ENCODE measurements at regions not wholly inside any gene's neighbourhood (a gene's known extent, or its start where the extent isn't known, plus 50 kb on each side); places are given as distances from the start of the nearest gene placed in this dataset.
"Not testable (repeated sequence)": the region's sequence is repeated elsewhere in the genome, so short reads cannot be mapped to it uniquely, and the experiment has no call there.

DNA sequence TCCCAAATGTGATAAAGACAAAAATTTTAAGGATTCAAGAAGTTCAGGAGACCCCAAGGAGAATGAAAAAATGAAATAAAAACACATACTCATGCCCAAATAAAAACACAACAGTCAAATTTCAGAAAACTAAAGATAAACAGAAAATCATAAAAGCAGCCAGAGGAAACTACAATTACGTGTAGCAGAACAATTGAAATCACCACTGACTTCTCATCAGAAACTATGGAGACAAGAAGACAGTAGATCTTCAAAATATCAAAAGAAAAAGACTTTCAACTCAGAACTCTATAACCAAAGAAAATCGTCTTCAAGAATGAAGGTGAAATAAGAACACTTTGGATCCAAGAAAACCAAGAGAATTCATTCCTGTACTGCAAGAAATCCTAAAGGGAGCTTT is 54.9 kb downstream of the DIO3 start:
- no peak for DNase-seq

- no peak for DNase-seq
Observed at GRCh38 chr14:101619484-101619883, 58.2 kb downstream of the DIO3 start.

- no peak for DNase-seq
Observed at GRCh38 chr14:101620031-101620788, 58.9 kb downstream of the DIO3 start.

DNA sequence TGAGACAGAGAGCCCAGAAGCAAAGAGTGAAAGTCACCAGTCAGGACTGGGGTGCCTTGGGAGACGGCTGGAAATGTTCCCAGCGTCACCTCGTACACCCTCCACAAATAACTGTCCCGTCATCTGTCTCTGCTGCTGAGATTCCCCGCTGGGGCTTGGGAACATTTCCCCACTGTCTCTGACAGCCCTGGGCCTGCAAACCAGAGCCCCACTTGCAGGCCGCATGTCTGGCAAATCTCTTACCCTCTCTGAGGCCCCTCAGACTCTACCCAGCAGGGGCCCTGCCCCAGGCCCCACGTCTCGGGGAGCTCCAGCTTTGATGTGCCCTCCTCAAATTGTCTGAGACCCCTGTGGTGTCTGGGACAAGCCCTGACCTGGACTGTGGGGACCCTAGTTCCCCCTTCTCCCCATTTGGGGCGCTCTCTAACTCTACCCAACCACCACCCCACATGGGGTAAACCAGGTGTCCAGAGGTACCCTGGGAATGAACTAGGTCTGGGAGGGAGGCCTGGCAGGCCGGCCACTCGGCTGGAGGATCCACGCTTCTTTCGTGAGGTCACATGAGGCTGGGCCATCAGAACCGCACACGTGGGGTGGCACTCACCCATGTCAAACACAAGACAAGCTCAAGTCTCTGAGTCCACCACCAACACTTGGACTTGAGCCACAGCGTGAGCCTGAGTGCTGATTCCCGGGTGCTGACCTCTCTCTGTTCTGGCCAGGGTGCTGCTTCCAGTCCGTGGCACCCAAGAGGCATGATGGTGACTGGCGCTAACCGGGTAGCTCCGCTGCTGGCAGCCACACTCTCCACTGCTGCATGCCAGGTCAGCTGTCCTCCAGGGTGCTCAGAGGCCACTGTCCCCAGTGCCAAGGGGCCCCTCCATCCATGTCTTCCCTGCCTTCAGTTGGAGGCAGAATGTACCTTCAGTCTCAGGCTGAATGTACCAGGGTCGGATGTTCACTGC is 59.8 kb downstream of the DIO3 start:
- DNase-seq = no peak

DNA sequence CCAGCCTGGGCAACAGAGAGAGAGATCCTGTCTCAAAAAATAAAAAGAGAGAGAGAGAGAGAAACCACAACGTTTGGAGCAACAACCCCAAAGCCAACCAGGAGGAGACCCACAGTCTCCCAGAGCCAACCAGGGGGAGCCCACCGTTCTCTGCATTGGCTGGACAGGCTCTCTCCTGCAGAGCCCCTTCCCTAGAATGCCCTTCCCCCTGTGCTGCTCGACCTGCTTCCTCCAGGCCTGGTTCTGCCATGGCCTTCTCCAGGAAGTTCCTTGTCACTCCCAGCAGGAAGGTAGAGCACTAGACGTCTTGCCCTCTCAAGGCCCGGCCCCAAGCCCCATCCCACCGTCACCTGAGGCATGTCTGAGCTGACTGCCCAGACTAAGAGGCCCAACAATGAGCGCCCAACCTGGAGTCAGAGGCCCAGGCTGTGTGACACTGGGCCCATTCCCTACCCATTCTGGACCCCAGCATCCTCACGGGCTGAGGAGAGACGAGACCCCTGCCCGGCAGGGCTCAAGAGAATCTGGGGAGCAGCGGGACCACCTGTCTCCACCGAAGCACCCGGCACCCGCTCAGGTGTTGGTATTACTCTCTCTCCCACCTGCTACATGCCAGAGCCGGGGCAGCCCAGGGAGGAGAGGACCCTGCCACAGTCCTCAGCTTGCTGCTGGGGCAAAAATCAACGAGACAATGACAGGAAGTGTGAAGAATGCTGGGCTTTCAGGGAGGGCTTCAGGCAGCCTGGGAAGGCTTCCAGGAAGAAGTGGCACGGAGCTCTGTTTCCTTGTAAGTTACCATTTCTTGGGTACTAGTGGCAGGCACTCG is 61.2 kb downstream of the DIO3 start:
- DNase-seq = no peak

DNA sequence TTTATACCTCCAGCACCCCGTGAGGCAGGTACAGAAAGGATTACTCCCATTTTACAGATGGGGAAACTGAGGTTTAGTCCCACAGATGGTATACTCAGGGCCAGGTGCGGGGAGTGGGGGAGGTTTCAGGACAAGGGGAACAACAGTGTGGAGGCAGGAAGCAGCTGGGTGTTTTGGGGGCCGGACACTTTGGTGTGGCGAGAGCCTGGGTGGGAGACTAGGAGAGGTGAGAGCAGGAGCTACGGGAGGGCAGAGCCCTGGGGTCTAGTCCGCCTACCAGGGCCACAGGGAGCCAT is 61.7 kb downstream of the DIO3 start:
- DNase-seq = no peak

DNA sequence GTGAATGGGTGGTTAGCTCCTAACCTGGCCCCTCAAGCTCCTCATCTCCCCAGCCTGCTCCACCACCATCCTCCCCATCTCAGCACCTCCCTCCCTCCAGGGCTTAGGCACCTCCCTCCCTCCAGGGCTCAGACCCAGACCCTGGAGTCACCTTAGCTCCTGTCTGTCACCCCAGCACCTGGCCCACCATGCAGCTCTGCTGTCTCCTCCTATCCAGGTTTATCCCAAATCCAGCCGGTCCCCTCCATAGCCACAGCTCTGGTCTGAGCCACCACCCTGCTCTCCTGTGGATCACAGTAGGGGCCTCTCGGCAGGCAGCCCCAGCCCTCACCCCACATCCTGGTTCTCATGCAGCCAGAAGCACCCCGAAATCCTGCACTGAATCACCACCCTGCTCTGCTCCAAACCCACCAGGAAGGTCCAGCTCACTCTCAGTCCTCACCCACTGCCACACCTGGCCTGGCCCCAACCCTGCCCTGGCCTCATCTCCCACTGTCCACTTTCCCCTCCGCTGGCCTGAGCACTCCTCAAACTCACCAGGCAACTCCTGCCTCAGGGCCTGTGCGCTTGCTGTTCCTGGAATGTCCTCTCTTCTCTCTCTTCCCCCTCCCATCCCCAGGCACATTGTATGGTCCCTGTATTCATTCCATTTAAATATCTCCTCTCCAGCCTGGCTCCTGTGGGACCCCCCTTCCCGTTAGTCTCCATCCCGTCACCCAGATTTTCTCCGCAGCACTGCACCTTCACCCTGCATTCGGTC is 62.6 kb downstream of the DIO3 start:
- DNase-seq = no peak

- DNase-seq = no peak
Observed at GRCh38 chr14:101624536-101624935, 63.2 kb downstream of the DIO3 start.

DNA sequence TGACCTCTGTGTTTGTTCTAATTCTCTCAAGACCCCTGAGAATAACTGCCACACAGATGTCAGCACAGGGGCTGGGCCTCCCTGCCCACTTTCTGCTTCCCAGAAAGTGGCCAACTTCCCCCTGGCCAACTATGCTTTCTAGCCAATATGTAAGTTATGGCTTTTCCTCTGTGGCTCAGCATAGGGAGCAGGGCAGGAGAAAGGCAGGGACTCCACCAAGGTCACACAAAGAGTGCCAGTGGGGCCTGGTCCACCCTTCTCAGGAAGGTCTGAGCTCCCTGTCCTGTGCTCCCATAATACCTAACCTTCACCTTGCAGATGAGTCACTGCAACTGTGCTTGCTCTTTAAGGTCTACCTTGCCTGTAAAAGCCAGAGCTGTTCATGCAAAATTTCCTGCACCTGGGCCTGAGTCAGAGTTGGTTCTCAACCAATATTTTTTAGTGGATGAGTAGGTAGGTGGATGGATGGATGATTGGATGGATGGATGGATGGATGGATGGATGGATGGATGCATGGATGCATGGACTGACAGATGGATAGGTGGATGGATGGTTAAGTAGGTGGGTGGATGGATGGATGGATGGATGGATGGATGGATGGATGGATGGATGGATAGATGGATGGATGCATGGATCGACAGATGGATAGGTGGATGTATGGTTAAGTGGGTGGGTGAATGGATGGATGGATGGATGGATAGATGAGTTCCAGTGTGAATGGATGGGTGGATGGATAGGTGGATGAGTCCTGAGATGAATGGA is 64.2 kb downstream of the DIO3 start:
- no peak for DNase-seq

DNA sequence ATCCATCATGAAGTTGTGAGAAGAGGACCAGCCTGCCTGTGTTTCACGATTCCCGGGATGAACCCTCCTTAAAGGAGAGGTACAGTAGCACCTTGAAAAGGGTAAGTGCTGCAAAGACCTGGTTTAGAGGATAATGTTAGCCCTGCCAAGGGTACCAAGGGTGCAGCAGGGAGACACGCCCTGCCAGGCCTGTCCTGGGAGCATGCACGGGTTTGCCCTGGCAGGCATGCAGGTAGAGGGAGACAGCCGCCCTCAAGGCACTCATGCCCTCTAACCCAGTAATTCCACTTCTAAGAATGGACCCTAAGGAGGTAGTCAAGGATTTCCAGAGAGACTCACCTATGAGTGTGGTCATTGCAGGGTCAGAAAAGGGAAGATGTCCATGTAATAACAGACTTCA is 65.0 kb downstream of the DIO3 start:
- DNase-seq = no peak

GRCh38 chr14:101627915-101628262 is 66.6 kb downstream of the DIO3 start:
- no peak for DNase-seq

- DNase-seq = peak; percentile 36 to 63
Observed at GRCh38 chr14:101628471-101628966, 67.2 kb downstream of the DIO3 start.

DNA sequence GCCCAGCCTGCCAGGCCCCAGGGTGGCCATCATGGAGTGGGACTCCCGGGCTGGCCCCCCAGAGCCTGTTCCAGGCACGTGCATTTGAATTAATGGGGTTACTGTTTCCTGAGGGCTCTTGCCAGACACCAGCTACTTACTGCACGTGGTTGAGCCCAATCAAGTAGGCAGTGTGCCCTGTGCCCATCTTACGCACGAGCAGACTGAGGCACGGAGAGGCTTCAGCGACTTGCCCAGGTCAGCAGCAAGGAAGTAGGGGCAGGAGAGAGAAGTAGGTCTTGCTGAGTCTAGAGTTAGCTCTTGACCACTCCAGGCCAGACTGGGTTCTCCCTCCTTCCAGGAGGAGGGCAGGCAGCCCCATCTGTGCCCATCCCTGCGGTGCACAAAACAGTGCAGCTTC is 67.7 kb downstream of the DIO3 start:
- no peak for DNase-seq

DNA sequence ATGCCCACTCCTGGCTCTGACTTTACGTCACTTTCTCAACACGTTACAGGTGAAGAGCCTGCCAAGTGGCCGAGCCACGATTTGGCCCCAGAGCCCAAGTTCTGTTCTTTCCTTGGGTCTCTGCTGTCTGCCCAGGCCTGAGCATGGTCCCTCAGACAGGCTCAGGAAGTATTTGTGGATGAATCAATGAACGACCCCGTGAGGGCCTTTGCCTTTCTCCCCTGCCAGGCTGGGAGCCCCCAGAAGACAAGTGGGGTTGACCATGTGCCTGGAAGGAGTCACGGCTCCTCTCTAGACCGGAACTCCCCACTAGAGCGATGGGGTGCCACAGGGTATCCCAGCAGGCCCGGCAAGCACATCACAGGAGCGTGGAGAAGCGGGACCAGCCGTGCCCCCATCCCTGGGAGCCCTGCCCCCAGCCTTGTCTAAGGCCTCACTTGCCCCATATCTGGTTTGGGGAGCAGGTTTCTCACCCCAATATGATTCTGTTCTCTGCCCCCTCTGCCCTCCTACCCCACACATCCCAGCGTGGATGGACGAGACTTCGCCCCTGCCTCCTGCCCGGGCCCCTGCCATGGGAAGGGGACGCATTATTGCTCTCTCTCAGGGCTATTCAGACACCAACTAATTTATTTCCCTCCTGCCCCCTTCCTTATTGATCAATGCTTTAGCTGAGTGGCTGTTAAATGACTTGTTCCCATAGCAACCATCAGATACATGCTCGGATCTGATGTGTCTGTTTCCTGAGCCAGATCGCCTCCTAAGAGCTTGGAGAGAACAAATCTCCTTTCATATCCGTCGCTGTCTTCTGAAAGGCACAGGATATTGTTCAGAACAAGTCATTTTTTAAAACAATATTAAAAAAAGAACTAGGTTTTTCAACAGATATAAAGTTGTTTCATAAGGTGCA is 69.0 kb downstream of the DIO3 start:
- DNase-seq = no peak

DNA sequence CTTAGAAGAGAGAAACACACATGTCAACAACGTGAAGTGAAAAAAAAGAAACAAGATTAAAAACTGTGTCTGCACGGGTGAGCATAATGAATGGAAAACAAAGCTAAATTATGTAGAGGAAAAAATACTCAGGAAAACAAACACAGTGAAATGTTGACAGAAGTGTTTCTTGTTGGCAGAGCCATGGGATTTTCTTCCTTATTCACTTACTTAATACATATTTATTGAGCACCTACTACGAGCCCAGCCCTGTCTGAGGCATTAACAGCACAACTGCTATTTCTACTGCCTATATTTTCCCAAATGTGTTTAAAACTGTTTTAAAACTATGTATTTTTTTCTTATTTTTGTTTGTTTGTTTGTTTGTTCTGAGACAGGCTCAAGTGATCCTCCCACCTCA is 69.9 kb downstream of the DIO3 start:
- DNase-seq = no peak

GRCh38 chr14:101631970-101632369 is 70.7 kb downstream of the DIO3 start:
- DNase-seq = not testable (repeated sequence)

GRCh38 chr14:101632520-101632919 is 71.2 kb downstream of the DIO3 start:
- DNase-seq = no peak

DNA sequence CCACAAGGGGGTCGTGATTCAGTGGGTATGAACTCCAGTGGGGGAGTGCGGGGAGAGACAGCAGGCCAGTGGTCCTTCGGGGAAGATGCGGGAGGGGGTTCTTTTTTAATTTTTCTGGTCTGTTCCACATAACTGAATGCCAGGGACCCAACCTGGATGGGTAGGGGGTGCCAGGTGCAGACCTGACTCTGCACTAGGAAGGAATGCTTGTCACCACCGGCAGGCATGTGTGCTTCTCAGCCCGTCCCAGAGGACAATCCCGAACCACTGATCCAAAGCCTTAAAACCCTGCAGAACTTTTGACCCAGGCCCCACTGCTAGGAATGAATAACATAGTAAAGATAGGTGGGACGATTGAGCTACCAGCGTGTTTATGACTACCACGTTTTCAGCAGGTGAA is 72.0 kb downstream of the DIO3 start:
- DNase-seq = no peak

DNA sequence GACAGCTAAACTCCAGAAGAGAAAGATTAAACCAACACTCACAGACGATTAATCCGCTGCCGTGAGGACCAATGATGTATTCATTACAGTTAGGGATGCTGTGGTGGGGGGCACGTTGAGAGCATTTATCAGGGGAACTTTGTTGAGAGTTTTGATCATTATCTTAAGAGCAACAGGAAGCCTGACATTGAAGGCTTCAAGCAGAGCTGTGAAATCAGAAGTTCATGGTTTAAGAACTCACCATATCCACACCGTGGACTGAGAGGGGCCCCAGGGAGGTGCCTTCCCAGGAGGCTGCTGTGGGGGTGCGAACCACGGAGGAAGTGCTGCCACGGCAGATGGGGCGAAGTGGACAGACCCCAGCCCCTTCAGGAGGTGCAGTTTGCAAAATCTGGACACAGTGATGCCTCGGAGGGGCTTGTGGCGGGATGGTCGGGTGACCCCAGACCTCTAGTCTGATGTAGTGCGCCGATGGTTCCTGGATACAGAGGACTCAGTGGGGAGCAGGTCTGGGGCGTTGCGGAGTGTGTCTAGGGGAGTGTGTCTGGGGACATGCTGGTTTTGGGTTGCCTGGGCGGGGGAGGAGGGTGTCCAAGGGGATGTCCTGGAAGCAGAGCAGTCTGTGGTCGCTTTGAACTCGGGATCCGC is 73.0 kb downstream of the DIO3 start:
- no peak for DNase-seq
